ENCODE measurements at regions not wholly inside any gene's neighbourhood (a gene's known extent, or its start where the extent isn't known, plus 50 kb on each side); places are given as distances from the start of the nearest gene placed in this dataset.

DNA sequence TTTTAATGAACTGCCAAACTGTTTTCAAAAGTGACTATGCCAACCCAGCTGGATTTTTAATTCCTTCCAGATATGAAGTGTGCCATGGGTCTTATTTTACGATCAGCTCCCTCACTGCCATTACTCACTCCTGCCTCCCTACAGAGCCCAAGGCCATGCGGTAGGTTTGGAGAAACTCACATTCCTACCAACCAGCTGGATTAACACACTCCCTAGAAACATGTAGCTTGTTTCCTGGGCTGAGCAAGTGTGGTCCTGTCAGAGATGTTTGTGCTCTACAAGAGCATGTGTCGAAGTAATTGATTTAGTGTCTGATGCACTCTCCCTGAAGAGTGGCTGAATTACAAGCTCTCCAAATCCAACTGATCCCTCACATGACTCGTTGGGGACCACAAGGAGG lies 82.5 kb downstream of the SPP2 start:
- Histone ChIP-seq H3K4me2 (ENCODE audit: extremely low read depth, insufficient read depth, low read length) (no peak overlapping the region), H3K36me3 (ENCODE audit: control insufficient read depth, insufficient read depth, low read length) (no peaks in the 10 kb centered on the region), H3K9ac (ENCODE audit: insufficient read depth, low read length) (no peak overlapping the region), H3K9me3 (ENCODE audit: control insufficient read depth, insufficient read depth, low read depth, low read length) (no peaks in the 10 kb centered on the region), H3K79me2 (ENCODE audit: control insufficient read depth, insufficient read depth, low read length) (no peaks in the 10 kb centered on the region), H3K27ac (ENCODE audit: insufficient read depth, low read length) (no peak overlapping the region), H3K27me3 (ENCODE audit: control insufficient read depth, insufficient read depth, low read length) (peaks cover 2% of the 10 kb centered on the region), H2AFZ (ENCODE audit: low read length) (no peak overlapping the region), H3K4me3 (replicated peaks in 1 of 4; ENCODE audit: control extremely low read depth in 1 of 4, insufficient read depth in 1 of 4, low read depth in 3 of 4, low read length in 4 of 4) (no peak overlapping the region), H4K20me1 (ENCODE audit: control insufficient read depth, extremely low read depth, insufficient read depth, low read length) (no peaks in the 10 kb centered on the region), H3K4me1 (ENCODE audit: control insufficient read depth, extremely low read depth, insufficient read depth, low read length) (no peaks in the 10 kb centered on the region)
- DNase-seq (ENCODE audit: low read depth in 2 of 2) = peak; percentile 9 to 42
- TF ChIP-seq, protein P1, sequence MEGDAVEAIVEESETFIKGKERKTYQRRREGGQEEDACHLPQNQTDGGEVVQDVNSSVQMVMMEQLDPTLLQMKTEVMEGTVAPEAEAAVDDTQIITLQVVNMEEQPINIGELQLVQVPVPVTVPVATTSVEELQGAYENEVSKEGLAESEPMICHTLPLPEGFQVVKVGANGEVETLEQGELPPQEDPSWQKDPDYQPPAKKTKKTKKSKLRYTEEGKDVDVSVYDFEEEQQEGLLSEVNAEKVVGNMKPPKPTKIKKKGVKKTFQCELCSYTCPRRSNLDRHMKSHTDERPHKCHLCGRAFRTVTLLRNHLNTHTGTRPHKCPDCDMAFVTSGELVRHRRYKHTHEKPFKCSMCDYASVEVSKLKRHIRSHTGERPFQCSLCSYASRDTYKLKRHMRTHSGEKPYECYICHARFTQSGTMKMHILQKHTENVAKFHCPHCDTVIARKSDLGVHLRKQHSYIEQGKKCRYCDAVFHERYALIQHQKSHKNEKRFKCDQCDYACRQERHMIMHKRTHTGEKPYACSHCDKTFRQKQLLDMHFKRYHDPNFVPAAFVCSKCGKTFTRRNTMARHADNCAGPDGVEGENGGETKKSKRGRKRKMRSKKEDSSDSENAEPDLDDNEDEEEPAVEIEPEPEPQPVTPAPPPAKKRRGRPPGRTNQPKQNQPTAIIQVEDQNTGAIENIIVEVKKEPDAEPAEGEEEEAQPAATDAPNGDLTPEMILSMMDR (conservative IDR thresholded peaks at IDR 0.05 in 1 of 2, IDR thresholded peaks at IDR 0.05 in 1 of 2; ENCODE audit: low read depth in 1 of 2, low read length in 2 of 2) = no peak
- no peak for TF ChIP-seq EZH2 (IDR thresholded peaks at IDR 0.05; ENCODE audit: low read length, missing control alignments)

DNA sequence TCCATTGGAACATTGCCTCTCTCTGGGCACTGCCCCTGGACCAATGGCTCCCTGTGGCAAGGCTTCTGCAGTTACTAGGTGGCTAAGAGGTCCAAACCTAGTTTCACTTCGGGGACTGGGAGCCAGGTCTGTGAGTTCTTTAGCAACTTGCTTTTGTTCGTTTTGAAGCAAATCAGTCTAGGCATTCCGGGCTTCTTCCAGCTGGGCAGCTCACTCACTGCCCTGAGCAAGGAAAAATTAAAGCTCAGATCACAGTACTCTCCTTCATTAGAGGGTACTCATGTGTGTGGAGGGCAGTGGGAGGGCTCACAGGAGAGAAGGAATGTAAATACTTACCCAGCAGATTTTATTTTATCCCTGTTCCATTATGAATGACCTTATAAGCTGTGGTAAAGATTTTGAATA lies 80.3 kb downstream of the SPP2 start:
- no peak for DNase-seq (ENCODE audit: low read depth in 2 of 2)
- Histone ChIP-seq H2AFZ (ENCODE audit: low read length) (no peak overlapping the region), H3K9me3 (ENCODE audit: control insufficient read depth, insufficient read depth, low read depth, low read length) (no peaks in the 10 kb centered on the region), H4K20me1 (ENCODE audit: control insufficient read depth, extremely low read depth, insufficient read depth, low read length) (no peaks in the 10 kb centered on the region), H3K27ac (ENCODE audit: insufficient read depth, low read length) (no peak overlapping the region), H3K4me2 (ENCODE audit: extremely low read depth, insufficient read depth, low read length) (no peak overlapping the region), H3K36me3 (ENCODE audit: control insufficient read depth, insufficient read depth, low read length) (no peaks in the 10 kb centered on the region), H3K79me2 (ENCODE audit: control insufficient read depth, insufficient read depth, low read length) (no peaks in the 10 kb centered on the region), H3K4me3 (replicated peaks in 1 of 4; ENCODE audit: control extremely low read depth in 1 of 4, insufficient read depth in 1 of 4, low read depth in 3 of 4, low read length in 4 of 4) (no peak overlapping the region), H3K4me1 (ENCODE audit: control insufficient read depth, extremely low read depth, insufficient read depth, low read length) (no peaks in the 10 kb centered on the region), H3K9ac (ENCODE audit: insufficient read depth, low read length) (no peak overlapping the region), H3K27me3 (ENCODE audit: control insufficient read depth, insufficient read depth, low read length) (peaks cover 2% of the 10 kb centered on the region)
- TF ChIP-seq EZH2 (IDR thresholded peaks at IDR 0.05; ENCODE audit: low read length, missing control alignments) = no peak
- TF ChIP-seq, protein P1 (conservative IDR thresholded peaks at IDR 0.05 in 1 of 2, IDR thresholded peaks at IDR 0.05 in 1 of 2; ENCODE audit: low read depth in 1 of 2, low read length in 2 of 2) = no peak

DNA sequence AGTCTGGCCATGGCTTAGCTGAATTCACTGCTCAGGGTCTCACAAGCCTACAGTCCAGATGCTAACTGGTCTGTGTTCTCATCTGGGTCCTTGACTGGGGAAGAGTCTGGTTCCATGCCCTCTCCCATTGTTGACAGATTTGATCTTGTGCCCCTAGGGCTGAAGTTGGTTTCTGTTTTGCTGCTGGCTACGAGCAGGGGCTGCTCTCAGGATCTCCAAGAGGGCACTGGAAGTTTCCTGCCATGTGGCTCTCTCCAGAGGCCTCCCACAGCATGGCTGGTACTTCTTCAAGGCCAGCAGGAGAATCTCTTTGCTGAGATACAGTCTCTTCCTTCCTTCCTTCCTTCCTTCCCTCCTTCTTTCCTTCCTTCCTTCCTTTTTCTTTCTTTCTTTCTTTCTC lies 78.1 kb downstream of the SPP2 start:
- Histone ChIP-seq H3K27me3 (ENCODE audit: control insufficient read depth, insufficient read depth, low read length) (peaks cover 2% of the 10 kb centered on the region), H3K4me1 (ENCODE audit: control insufficient read depth, extremely low read depth, insufficient read depth, low read length) (no peaks in the 10 kb centered on the region), H3K4me2 (ENCODE audit: extremely low read depth, insufficient read depth, low read length) (no peak overlapping the region), H3K27ac (ENCODE audit: insufficient read depth, low read length) (no peak overlapping the region), H3K36me3 (ENCODE audit: control insufficient read depth, insufficient read depth, low read length) (no peaks in the 10 kb centered on the region), H3K9ac (ENCODE audit: insufficient read depth, low read length) (no peak overlapping the region), H4K20me1 (ENCODE audit: control insufficient read depth, extremely low read depth, insufficient read depth, low read length) (no peaks in the 10 kb centered on the region), H3K4me3 (replicated peaks in 1 of 4; ENCODE audit: control extremely low read depth in 1 of 4, insufficient read depth in 1 of 4, low read depth in 3 of 4, low read length in 4 of 4) (no peak overlapping the region), H3K9me3 (ENCODE audit: control insufficient read depth, insufficient read depth, low read depth, low read length) (no peaks in the 10 kb centered on the region), H2AFZ (ENCODE audit: low read length) (no peak overlapping the region), H3K79me2 (ENCODE audit: control insufficient read depth, insufficient read depth, low read length) (no peaks in the 10 kb centered on the region)
- no peak for DNase-seq (ENCODE audit: low read depth in 2 of 2)
- TF ChIP-seq, protein P1 (conservative IDR thresholded peaks at IDR 0.05 in 1 of 2, IDR thresholded peaks at IDR 0.05 in 1 of 2; ENCODE audit: low read depth in 1 of 2, low read length in 2 of 2) = no peak
- no peak for TF ChIP-seq EZH2 (IDR thresholded peaks at IDR 0.05; ENCODE audit: low read length, missing control alignments)

Measured in fibroblast of lung (primary cell).